Choroid plexus epithelial cell (primary cell): ENCODE measurements at regions not wholly inside any gene's neighbourhood (a gene's known extent, or its start where the extent isn't known, plus 50 kb on each side); places are given as distances from the start of the nearest gene placed in this dataset.

Source experiments
- DNase-seq: peaks from one replicate; pipeline ENCODE4 v3.0.0-alpha.2; 2010; ENCODE audit warnings: low read depth
- H3K4me3 ChIP-seq: 2 replicates; pipeline ENCODE4 v1.5.1; 2011; ENCODE audit warnings: low read depth, mild to moderate bottlenecking, control low read depth, low read length, moderate library complexity
- CTCF ChIP-seq: conservative IDR thresholded peaks from 2 replicates; pipeline ENCODE4 v1.5.1; 2011; ENCODE audit warnings: low read depth, mild to moderate bottlenecking, control low read depth, inconsistent platforms, low read length, moderate library complexity

- no peak for TF ChIP-seq CTCF
- H3K4me3 ChIP-seq = no peak overlapping the region
- DNase-seq = no peak
Measured at GRCh38 chr9:82295181-82295580, 306.6 kb downstream of the SPATA31D1 start.

GRCh38 chr9:82299870-82300269 lies 311.3 kb downstream of the SPATA31D1 start:
- H3K4me3 ChIP-seq = no peak overlapping the region
- peak; percentile 19 for DNase-seq
- no peak for TF ChIP-seq CTCF

GRCh38 chr9:82302968-82303655 lies 314.5 kb downstream of the SPATA31D1 start:
- no peak for TF ChIP-seq CTCF
- no peak for DNase-seq
- H3K4me3 ChIP-seq = no peak overlapping the region

- no peak for TF ChIP-seq CTCF
- DNase-seq = no peak
- H3K4me3 ChIP-seq = no peak overlapping the region
Measured at GRCh38 chr9:82308836-82309235, 320.3 kb downstream of the SPATA31D1 start.

GRCh38 chr9:82313697-82314096 lies 325.1 kb downstream of the SPATA31D1 start:
- no peak overlapping the region for H3K4me3 ChIP-seq
- TF ChIP-seq CTCF = no peak
- no peak for DNase-seq

GRCh38 chr9:82320566-82320965 lies 332.0 kb downstream of the SPATA31D1 start:
- DNase-seq = peak; percentile 43
- H3K4me3 ChIP-seq = no peak overlapping the region
- TF ChIP-seq CTCF = no peak

- DNase-seq = no peak
- no peak overlapping the region for H3K4me3 ChIP-seq
- no peak for TF ChIP-seq CTCF
Measured at GRCh38 chr9:82325907-82326306, 337.3 kb downstream of the SPATA31D1 start.
